ENCODE measurements at regions not wholly inside any gene's neighbourhood (a gene's known extent, or its start where the extent isn't known, plus 50 kb on each side); places are given as distances from the start of the nearest gene placed in this dataset.
"Not testable (repeated sequence)": the region's sequence is repeated elsewhere in the genome, so short reads cannot be mapped to it uniquely, and the experiment has no call there.

DNA sequence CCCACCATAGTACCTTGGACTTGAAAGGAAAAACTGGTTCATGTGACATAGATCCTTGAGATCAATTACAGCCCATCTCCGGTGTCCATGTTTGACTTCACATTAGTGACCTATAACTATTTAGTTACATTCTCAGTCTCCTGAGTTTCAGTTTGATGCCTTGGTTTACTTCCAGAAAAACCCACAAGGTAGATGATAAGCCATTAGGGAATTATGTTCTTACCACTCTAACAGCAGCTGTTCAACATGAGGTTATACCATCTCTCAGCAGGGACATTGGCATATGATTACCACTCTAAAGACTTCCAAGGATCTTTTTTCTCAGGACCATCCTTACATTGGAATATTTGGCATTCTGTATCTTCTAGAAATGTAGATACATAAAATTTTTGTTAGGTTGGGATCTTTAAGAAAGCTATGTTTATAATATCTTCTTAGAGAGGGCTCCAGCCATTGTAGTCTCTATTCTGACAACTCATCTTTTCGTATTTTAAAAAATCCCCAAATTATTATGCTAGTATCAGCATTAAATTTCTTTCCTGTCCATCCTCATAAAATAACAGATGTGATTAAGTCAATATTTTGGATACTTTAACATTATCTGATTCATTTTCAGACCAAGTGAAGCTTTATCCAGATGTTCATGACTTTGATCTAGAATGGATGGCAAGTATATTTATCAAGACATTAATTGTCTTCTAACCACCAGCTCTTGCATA, 258.9 kb downstream of the RDH14 start:
- DNase-seq: no peak

DNA sequence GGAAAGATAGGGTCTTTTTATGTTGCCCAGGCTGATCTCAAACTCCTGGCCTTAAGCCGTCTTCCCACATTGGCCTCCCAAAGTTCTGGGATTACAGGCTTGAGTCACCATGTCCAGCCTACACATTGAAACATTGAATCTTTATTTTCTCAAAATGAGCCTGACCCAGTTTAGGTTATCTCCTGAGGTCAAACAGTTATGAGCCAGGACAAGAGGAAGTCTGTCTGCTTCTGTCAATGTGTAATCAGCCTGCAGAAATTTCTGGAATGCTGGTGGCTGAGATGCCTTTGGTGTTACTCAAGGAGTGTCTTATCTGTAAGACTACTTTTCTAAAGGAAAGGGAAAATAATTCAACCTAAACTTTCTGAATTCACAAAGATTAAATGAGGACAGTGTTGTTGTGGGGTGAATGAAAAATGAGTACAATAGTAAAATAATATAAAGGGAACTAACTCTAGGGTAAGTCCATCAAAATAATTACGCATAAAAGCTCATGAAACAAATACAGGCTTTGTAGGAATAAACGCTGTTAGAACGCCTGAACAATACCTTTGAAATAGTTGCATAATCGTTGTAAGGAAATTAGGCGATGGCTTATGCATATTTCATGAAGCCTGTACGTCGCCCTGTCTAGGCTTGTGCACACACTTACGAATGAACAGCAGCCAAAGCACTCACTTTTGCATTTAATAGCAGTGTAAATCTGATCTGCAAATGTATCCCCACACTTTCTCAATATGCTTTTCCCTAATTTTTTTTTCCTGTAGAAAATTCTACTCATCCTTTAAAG, 260.8 kb downstream of the RDH14 start:
- no peak for DNase-seq

DNA sequence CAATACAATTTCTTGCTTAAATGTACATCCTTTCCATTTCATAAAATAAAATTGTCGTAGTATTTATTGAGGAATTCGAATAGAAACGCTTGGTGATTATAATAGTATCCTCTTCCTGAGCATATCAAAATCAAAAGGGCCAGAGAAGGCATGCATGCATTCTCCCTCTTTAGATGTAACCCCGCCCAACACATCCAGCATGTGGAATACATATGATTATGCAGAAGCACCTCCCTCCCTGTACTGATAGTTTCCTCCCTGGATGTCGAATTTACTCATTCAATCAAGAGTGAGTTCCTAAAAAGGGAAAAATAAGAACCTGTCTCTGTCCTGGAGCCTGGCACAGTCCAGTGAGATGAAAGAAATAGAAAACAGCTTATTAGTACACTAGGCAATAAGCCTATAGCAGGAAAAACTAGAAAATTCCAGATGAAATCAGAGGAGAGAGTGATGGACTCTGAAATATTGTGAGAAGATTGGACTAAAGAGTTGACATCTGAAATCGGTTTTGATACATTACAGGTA, 262.9 kb downstream of the RDH14 start:
- no peak for DNase-seq

DNA sequence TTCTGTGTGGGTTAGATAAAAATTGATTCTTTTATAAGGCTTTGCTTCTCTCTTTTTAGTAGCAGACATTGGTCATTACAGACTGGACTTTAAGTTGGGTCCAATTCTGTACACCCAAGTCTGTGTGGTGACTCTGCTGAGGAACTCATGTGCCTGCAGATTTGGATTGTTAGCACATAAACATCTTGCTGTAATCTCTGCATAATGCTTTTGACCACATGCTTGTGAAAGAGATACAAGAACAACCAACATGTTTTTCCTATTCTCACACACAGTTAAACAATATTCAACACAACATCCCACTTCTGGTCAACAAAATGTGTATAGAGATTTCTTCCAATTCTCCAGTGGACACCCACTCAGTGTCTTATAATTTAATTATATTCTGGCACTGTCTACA, 270.1 kb downstream of the RDH14 start:
- DNase-seq: no peak

DNA sequence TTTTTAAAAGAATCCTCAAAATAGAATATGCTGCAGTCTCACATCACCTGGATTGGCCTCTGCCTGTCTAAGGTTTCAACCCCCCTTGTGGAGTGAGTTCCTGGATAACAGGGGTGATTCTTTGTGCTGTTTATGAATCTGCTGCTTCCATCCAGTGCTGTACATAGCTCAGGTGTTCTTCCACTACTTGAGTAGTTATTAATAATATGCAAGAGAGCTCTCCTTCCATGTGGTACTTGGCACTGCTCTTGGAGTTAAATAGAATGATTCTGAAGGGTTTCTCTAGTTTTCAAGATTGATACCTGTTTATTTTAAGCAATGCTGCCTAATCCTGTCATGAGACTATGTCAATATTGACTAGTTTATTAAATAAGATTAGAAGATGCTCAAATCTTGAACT, 273.6 kb downstream of the RDH14 start:
- DNase-seq: no peak

DNA sequence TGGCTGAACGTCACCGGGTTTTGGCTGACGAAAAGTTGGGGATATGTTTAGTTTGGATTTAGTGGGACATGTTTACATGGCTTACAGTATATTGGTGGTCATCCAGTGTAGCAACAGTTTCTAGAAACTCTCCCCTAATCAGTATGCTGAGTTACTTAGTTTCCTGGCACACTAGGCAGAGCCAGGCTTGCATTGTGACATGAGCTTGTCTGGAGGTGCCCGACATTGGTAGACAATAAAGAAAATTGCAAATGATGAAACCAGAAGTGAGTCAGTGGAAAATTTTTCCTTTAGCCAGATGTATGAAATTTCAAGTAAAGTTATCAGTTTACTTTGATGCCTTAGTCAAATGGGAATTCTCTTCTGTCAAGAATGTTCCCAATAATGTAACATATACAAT, 276.1 kb downstream of the RDH14 start:
- no peak for DNase-seq

DNA sequence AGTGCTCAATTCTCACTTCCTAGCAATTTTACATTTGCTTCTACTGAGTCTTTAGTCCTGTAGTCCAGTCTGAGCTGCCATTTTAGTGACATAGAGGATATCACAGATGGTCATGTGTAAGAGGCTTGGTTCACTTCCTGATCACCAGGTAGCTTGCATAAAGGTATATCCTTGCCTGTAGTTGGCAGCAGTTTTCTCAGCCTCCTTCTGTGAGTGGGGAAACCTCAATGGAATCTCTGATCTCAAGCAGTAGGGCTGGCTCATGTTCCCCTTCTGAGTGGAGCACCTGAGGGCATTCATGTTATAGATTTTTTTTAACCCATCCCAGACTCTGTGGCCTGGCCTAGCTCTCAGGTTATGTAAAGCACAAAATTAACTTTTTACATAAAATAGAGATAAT, 278.4 kb downstream of the RDH14 start:
- no peak for DNase-seq

DNA sequence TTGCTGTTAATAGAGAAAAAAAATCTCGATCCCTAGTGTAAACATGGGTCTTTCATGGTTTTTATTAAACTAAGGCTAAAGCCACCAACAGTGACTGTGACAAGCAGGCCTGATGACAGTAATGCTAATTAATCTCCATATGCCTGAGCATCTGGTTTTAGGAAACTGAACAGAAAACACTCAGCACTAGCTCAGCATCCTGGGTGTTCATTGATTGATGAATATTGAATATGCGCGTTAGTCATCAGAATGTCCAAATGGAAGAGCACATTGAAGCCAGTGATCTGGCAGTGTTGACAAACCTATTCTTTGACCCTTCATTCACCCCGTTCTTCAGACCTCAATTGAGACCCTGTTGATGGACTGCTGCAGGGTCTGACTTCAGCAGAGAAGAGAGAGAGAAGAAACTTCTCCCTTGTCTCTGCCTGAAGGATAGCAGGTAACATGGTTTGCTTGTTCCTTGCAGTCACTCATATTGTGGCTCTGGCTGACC, 283.8 kb downstream of the RDH14 start:
- no peak for DNase-seq

DNA sequence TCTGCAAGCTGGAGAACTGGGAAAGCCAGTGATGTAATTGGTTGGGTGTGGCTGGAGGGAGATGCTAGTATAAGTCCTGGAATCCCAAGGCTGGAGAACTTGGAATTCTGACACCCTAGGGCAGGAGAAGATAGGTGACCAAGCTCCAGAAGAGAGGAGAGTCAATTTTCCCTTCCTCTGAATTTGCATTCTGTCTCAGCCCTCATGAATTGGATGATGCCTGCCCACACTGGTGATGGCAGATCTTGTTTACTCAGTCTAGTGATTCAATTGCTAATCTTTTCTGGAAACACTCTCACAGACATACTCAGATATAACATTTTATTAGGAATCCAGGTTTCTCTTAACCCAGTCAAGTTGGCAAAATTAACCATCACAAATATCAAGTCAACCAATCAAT, 287.2 kb downstream of the RDH14 start:
- DNase-seq: no peak

DNA sequence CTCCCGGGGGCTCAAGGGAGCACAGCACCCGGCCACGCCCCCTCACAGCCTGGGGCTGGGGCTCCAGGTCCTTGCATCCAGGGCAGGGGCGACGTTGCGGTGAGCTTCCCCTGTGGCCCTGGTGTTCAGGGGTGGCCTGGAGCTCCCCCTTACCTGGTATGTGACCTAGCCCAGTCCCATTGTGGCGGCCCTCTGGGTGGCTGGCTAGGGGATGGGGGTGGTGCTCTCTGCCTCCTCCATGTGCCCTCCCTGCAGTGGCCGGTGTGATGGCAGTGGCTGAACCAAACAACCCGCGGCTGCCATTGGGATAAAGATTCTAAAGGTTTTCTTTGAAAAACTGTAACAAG, 288.3 kb downstream of the RDH14 start:
- DNase-seq: no peak

DNA sequence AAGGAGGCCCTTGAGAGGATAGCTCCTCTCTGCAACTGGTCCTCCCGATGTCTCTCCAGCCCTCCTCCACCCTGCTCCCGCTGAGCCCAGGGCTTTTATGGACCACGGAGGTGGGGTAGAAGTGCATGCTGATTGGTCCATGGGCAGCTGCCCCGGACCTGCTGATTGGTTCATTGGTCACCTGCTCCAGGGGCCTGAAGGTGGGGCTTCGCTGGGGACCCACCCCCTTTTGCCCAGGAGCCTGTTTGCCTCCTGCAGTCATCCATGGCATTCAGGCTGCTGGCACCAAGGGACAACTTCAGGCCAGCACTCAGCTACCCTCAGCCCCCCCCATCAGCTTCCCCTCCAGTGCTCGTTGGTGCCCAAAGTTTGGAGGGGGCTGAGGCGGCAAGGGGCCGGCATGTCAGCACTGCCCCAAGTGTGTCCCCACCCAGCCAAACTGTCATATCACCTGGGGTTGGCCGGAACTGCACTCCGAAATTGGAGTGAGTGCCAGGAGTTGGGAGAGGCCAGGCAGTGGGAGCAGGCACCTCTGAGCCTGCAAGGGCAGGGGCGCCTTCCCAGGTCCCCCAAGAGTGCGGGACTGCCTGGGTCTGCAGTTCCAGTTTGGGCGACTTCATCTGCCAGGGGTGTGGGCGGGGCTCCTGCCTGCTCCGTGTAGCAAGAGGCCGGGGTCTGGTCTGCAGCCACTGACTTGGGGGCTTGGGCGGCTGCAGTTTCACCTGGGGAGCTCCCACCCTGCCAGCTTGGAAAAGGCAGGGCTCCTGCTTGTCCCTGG, 288.9 kb downstream of the RDH14 start:
- DNase-seq: no peak

DNA sequence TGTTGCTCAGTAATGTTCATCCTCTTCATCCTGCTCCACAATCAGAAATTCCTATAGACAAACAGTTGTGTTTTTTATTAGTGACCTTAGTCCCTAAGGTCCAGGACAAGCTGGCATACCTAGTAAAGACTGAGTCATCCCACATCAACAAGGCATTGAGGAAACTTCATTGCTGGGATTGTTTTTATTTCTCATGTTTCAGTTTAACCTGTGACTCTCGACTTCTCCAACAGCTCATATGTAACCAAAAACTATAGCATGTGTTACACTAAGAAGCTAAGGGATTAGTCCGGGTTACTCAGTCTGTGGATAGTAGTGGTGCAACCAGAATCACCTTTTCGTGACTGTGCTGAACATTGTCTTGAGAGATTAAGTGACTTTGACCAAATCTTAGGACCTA, 292.1 kb downstream of the RDH14 start:
- DNase-seq: no peak

DNA sequence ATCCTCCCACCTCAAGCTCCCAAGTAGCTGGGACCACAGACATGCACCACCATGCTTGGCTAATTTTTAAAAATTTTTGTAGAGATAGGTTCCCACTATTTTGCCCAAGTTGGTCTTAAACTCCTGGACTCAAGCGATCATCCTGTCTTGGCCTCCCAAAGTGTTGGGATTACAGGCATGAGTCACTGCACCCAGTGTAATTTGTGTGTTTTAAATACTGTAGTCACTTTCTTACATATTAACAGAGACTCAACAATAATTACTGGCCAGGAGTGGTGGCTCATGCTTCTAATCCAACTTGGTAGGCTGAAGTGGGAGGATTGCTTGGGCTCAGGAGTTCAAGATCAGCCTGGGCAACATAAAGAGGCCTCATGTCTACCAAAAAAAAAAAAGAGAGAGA, 293.0 kb downstream of the RDH14 start:
- DNase-seq: no peak

DNA sequence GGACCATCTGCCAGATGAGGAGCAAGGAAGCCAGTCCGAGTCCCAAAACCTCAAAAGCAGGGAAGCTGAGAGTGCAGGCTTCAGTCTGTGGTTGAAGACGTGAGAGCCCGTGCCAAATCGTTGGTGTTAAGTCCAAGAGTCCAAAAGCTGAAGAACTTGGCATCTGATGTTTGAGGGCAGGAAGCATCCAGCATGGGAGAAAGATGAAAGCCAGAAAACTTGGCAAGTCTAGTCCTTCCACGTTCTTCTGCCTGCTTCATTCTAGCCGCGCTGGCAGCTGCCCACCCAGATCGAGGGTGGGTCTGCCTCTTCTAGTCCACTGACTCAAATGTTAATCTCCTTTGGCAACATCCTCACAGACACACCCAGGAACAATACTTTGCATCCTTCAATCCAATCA, 293.8 kb downstream of the RDH14 start:
- not testable (repeated sequence) for DNase-seq

DNA sequence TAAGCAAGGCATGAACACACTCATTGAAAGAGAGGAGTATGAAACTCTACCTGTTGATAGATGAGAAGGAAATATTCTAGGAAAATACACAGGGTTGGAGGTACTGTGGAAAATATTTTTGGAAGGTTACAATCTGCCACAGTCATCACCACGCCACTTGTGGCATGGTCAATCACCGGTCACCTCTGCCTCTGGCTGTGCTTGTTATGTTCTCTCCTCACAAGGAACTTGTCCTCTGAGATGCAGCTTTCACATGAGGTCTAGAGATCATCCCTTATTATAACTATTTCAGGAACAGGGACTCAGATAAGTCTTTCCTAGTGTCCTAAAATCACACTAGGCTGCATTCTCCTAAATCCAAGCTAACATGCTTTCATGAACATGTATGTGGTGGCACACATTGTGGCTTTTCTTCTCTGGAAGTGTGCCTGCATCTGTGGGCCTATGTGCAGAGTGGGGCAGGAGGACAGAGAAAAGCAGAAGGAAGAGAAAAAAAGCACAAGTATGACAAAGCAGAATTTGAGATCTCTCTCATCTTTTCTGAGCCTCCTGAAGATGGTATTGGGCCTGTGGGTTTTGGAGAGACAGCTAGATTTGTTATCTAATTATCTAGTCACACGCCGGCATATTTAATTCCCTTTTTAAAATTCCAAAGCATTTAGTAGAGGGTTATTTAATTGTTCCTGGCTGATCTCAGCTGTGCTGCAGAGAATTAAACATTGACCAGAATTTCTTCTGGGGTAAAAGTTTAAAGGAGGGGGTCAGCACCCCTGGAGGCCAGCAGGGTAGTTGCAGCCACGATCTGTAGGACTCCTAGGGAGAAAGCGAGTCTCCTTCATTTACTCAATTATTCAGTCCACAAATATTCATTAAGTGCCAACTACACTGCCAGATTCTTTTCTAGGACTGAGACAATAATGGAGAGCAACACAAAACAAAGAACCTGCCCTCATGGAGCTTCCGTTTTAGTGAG, 294.6 kb downstream of the RDH14 start:
- no peak for DNase-seq

DNA sequence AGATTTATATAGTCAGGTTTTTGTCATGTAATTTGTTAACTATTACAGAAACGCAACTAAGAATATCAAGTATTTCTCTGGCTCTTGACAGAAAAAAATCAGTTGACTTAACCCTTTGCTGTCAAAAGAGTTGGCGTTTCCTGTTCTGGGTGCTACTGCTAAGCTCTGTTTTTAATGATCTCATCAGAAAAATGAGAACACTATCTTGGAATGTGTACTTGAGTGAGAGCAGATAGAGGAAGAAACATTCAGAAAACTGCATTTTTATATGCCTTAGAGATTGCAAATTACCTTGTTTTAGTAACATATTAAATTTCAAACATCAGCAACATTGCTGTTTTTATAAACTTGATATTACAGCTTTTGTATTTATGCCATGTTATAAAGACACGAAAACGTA, 297.9 kb downstream of the RDH14 start:
- no peak for DNase-seq

DNA sequence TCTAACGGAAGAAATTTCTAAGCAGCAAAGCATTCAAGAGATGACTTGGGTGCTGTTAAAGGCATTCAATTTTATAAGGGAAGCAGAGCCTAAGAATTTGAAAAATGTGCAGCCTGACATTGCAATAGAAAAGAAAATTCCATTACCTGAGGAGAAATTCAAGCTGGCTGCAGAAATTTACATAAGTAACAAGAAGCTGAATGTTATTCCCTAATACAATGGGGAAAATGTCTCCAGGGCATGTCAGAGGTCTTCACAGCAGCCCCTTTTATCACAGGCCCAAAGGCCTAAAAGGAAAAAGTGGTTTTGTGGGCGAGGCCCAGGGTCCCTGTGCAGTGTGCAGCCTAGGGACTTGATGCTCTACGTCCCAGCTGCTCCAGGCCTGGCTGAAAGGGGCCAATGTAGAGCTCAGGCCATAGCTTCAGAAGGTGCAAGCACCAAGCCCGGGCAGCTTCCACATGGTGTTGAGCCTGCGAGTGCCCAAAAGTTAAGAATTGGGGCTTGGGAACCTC, 306.7 kb downstream of the RDH14 start:
- DNase-seq: no peak

DNA sequence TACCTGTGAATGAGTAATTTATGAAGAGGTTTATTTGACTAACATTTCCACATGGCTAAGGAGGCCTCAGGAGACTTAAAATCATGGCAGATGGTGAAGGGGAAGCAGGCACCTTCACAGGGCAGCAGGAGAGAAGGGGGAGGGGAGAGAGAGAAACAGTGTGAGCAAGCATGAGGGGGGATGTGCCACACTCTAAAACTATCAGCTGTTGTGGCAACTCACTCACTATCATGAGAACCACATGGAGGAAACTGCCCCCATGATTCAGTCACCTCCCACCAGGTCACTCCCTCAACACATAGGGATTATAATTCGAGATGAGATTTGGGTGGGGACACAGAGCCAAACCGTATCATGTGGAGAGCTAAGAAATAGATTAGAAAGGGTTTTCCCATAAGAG, 309.0 kb downstream of the RDH14 start:
- no peak for DNase-seq

DNA sequence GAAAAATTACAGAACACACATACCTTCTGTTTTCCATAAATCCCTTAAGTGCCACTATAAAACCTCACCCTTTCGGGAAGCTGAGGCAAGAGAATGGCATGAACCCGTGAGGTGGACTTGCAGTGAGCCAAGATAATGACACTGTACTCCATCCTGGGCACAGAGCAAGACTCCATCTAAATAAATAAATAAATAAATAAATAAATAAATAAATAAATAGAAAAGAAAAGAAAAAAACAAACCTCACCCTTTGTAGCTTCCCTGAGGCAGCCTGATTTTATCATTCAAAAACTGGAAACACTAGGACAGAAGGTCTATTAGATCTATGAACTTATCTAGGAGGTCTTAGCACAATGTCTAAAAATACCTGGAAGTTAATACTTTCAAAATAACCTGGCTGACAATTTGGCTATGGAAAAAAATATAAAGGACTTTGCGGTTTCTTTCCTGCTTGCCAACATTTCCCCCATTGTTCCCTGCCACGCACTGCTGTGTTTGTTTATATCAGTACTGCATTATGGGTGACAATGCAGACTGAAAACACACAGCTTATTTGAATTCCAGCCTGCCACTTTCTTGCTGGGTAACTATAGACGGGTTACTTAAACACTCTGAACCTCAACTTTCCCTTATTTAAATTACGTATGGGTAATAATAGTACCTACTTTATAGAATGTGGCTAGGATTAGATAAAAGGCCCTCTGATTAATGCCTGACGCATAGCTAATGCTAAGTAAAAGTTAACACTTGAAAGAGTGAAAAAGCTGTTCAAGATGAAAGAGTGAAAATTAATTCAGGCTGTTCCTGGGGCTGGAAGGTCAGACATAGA, 313.0 kb downstream of the RDH14 start:
- no peak for DNase-seq

DNA sequence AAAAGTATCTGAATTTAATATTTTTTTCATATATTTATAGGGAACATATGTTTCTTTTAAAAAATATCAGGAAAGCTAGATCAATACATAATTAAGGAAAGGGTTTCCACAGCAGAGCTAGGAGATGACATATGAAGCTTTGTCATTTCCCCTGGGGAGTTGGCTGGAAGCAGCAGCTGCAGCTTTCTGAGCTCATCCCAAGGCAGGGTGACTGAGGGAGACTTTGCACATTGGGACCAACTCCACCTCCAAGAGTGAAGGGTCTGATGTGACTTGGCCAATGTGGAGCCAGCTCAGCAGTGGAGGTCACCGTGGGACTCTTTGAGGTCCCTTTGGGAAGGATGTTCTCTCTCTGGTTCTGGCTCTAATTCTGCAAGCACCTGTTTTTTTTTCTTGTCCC, 315.1 kb downstream of the RDH14 start:
- DNase-seq: no peak

DNA sequence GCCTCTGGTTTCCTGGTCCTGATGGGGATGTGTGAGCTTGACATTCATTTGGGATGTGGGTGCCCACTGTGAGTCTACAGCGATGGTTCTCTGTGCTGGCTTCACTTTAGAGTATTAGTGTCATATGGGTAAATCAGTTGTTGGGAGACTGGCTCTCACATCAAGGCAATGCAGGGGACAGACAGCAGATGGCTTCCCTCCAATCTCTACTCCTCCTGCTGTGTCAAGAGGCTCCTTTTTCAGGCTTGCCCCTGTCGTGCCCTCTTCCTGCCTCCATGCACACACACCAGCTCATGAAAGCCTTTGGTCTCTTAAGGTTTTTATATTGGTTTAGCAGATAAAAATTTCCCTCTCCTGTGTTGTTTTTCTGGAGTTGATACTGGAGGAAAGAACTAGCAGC, 315.6 kb downstream of the RDH14 start:
- no peak for DNase-seq
